ENCODE measurements at regions not wholly inside any gene's neighbourhood (a gene's known extent, or its start where the extent isn't known, plus 50 kb on each side); places are given as distances from the start of the nearest gene placed in this dataset.
"Not testable (repeated sequence)": the region's sequence is repeated elsewhere in the genome, so short reads cannot be mapped to it uniquely, and the experiment has no call there.

GRCh38 chr4:133264251-133264650 lies 115.2 kb downstream of the PCDH10 start:
- not testable (repeated sequence) for TF ChIP-seq CTCF (conservative IDR thresholded peaks at IDR 0.05; ENCODE audit: low read depth, low read length); EZH2 (IDR thresholded peaks at IDR 0.05; ENCODE audit: borderline replicate concordance, low read depth, low read length, poor library complexity, severe bottlenecking)
